GM19372 (cell line): ENCODE measurements at regions not wholly inside any gene's neighbourhood (a gene's known extent, or its start where the extent isn't known, plus 50 kb on each side); places are given as distances from the start of the nearest gene placed in this dataset.
A peak's percentile ranks its signal among the peaks of the same experiment; 100 is the strongest.

Experiments used
- ATAC-seq: cut with Tn5 transposase; IDR thresholded peaks from one replicate; pipeline ENCODE4 v1.9.1; 2021; ENCODE audit warnings: mild to moderate bottlenecking, low read depth, moderate library complexity; ENCODE audit not compliant: unreplicated experiment

- peak; percentile 98 for ATAC-seq
Observed at GRCh38 chr4:145299380-145300076, 119.1 kb upstream of the OTUD4 start.

GRCh38 chr4:145298885-145299284, 118.5 kb upstream of the OTUD4 start:
- no peak for ATAC-seq

GRCh38 chr4:145297556-145297955, 117.2 kb upstream of the OTUD4 start:
- no peak for ATAC-seq

DNA sequence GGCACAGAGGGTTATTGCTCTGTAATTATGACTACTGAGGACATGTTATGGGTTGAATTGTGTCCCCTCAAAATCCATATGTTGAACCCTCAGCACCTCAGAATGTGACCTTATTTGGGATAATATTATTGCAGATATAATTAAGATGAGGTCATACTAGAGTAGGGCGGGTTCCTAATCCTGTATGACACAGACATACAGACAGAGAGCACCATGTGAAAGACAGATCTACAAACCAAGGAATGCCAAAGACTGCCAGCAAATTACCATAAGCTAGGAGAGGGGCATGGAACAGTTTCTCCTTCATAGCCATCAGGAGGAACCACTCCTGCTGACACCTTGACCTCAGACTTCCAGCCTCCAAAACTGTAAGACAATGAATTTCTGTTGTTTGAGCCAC, 115.2 kb upstream of the OTUD4 start:
- no peak for ATAC-seq

DNA sequence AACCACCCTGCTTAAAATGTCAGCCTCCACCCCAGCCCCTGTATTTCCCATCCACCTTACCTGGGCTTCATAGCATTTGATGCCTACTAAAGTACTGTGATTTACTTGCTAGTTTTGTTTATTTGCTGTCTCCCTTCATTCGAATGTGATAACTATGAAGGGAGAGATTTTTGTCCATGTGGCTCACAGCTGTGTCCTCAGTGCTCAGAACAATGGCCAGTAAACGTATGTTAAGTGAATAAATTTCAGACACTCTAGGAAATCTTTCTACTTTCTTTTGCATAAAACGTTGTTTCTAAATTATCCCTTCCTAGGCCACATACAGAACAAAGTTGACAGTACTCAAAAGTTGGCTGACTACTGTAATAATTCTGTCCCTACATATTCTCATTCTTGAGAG, 114.7 kb upstream of the OTUD4 start:
- no peak for ATAC-seq

- no peak for ATAC-seq
Observed at GRCh38 chr4:145293658-145294057, 113.3 kb upstream of the OTUD4 start.

- no peak for ATAC-seq
Observed at GRCh38 chr4:145290955-145291354, 110.6 kb upstream of the OTUD4 start.

DNA sequence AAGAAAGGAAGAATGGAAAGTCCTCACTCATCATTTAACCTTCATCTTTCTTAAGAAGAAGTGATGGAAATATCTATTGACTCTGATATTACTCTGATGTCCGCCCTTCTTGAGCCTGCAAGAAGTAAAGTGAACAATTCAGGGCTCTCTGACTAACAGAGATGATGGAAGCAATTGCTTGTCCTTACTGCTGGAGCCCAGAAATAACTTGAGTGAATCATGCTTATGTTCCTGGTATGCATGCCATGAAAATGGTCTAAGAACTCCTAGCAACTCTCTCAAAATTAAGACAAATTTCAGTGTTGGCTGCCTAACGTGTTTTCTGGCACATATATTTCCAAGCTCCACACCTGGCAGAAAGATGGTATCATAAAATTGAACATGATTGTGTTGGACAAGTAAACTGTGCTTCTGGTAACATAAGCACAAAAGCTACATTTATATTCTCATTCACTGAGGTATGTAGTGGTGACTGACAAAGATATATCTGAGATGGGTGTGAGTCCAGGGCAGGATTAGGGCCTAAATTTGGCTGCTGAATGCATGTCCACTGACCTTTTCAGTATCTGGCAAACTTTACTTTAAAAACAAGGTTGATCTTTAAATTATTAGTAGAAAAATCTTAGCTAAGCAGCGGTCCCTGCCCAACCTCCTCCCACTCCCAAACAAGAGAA, 109.2 kb upstream of the OTUD4 start:
- ATAC-seq, result no peak

- ATAC-seq, result no peak
Observed at GRCh38 chr4:145287351-145287750, 107.0 kb upstream of the OTUD4 start.

GRCh38 chr4:145285928-145286327, 105.5 kb upstream of the OTUD4 start:
- ATAC-seq, result no peak

DNA sequence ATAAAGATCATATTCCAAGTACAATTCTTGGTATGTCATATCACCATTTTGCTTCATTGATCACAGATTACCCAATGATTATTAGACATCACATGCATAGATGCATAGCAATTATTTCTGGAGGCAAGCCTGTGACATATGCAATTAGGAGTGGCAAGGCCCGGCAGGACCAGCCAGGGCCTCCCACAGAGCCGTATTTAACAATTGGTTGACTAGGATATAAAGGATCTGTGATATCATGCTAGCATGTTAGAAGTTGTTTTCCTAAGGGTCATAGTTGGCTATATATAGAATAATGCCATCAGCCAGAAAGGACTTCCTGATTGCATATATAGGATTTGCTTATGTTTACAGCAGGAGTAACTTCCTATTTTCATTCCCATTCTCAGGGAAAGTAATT, 103.5 kb upstream of the OTUD4 start:
- ATAC-seq, result no peak

DNA sequence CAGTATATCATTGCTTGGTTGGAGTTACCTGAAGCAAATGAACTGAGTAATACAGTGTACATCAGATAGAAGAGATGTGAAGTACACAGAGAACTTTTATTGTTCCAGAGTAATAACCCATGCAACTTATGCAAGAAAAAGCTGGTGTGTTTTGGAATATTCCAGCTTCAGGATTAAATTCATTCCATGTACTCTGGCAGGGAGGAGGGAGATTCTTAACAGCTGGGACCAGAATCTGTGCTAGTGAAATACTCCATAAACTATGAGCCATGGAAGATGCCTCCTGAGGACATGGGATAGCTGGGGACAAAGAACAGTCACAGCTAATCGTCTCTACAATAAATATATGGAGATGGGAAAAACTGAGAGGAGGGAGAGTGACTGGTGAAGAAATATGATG, 101.6 kb upstream of the OTUD4 start:
- ATAC-seq, result no peak

GRCh38 chr4:145281224-145281623, 100.8 kb upstream of the OTUD4 start:
- ATAC-seq, result no peak

DNA sequence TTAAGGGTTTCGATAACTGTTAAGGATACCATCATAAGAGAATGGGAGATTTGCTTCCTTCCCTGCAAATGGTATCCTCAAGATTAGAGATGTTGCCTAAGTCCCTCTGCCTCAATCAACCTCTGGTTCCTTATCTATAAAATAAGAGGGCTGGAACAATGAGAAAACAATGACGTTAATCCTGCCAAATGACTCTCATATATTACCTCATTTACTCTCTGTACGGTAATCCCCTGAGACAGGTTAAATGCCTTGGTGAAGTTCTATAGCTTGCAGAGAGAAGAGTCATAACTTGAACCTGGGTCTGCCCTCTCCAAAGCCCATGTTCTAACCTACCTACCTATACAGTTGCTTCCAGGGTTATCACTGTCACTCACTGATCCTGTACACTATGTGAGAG, 100.2 kb upstream of the OTUD4 start:
- no peak for ATAC-seq

DNA sequence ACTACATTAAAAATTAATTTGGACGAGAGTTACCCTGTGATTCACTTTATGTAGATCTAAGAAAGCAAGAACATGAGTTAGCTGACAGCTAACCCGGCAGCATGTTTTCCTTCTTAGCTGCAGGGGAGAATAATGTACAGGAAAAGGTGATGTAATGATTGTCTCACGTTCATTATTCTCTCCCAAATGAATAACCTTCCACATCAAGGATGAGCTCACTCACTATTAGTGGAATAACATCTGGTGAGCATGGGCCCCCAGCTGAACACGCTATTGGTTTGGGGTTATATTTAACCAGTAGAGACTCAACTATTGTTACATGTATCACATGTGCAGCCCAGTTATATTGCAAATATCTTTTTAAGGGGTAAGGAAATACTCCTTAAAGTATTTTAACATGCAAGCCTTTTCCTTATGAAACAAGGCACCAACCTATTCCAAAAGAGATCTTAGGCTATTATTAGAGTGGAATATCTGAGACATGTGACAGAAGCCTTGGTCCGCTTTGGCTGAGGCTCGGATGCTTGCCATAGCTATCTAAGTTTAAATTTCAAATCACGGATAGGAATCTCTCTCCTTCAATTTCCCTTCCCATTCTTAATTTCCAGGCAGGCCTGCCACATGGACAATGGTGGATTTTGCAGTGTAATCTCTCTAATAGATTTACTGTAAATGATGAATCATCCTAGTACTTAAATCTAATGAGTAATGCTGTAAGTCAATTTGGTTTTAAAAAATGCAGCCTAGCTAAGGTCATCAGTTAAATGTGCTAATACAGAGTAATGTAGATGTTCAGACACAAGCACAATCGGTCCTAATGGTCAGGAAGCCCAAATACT, 99.0 kb upstream of the OTUD4 start:
- ATAC-seq, result no peak

- ATAC-seq, result no peak
Observed at GRCh38 chr4:145278341-145279121, 98.1 kb upstream of the OTUD4 start.

- no peak for ATAC-seq
Observed at GRCh38 chr4:145277011-145277410, 96.6 kb upstream of the OTUD4 start.

GRCh38 chr4:145276050-145276449, 95.7 kb upstream of the OTUD4 start:
- no peak for ATAC-seq

- no peak for ATAC-seq
Observed at GRCh38 chr4:145271194-145271593, 90.8 kb upstream of the OTUD4 start.

DNA sequence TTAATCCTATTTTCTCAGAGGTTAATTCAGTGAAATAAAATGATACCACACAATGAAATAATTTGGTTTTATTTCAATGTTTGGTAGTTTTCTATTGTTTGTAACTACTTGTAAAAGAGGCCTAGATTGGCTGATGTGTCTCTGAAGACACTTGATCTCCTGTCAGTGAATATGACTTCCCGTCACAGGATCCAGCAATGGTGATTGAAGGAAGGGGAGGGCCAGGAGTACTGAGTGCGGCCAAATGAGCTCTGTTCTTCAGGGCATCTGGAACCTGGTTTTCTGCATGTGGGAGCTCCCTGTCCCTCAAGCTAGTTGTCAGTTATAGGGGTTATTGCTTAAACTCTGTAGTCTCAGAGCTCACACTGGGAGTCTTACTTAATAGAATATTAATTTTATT, 86.5 kb upstream of the OTUD4 start:
- no peak for ATAC-seq

DNA sequence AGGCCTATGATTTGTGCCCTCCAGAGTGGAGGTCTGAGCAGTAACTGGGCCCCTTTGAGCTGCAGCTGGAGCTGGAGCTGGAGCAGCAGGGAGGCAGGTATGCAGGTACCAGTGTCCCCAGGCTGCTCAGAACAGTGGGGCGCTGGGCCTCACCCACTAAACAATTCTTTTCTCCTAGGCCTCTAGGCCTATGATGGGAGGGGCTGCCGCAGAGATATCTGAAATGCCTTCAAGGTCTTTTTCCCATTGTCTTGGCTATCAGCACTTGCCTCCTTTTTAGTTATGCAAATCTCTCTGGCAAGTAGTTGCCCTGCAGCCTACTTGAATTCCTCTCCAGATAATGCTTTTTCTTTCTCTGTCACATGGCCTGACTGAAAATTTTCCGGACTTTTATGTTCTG, 79.7 kb upstream of the OTUD4 start:
- ATAC-seq, result no peak
